ENCODE measurements at regions not wholly inside any gene's neighbourhood (a gene's known extent, or its start where the extent isn't known, plus 50 kb on each side); places are given as distances from the start of the nearest gene placed in this dataset.

DNA sequence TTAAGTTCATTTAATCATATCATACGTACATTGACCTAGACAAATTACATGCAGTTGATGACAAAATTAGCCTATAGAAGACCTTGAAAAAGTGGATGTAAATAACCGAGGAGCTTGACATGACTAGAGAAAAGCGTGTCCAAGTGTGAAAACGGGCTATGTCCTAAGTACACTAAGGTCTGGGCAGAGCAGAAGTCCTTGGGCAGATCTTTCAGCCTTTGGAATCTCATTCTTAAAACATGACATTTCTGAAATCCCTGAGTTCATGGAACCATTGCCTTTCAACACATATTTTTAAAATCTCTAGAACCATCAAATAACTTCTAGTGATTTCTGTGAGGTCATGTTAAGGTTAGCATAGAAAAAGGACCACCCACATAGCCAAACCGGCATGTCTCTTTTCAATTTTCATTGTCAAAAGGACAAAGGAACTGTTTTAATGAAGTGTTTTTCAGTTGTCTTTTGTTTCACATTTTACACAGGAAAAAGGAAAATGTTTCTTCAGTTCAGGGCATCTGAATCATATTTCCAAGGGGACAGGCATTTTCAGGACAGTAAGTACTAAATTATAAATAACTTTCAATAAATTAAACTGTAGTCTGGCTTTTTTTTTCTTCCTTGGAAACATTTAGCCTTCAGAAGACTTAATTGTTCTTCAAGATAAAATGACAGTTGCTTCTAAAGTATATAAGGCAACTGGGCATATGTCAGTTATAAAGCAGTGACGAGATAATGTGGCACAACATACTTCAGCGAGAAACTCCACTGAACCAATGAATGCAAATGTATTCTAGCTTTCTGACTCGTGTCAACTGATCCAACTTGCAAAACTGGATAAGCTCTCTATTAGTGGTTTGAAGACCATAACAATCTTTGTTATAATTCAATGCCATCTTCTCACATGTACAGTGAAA lies 416.8 kb downstream of the NFIB start:
- peaks cover 35% of the 10 kb centered on the region for H3K4me1 ChIP-seq (ENCODE audit: control insufficient read depth, insufficient read depth, low read length)
- H3K27me3 ChIP-seq (ENCODE audit: control insufficient read depth, insufficient read depth, low read length) = no peaks in the 10 kb centered on the region
- H3K27ac ChIP-seq (ENCODE audit: low read depth, low read length) = no peak overlapping the region
- no peak overlapping the region for H3K4me3 ChIP-seq (ENCODE audit: low read depth, low read length)
- no peak overlapping the region for H3K9ac ChIP-seq (ENCODE audit: low read depth, low read length)
- H3K36me3 ChIP-seq (ENCODE audit: control insufficient read depth, insufficient read depth, low read length) = no peaks in the 10 kb centered on the region
- H3K9me3 ChIP-seq (ENCODE audit: control insufficient read depth, insufficient read depth, low read length) = no peaks in the 10 kb centered on the region

- H3K36me3 ChIP-seq (ENCODE audit: control insufficient read depth, insufficient read depth, low read length) = no peaks in the 10 kb centered on the region
- no peak overlapping the region for H3K27ac ChIP-seq (ENCODE audit: low read depth, low read length)
- no peak overlapping the region for H3K4me3 ChIP-seq (ENCODE audit: low read depth, low read length)
- H3K9me3 ChIP-seq (ENCODE audit: control insufficient read depth, insufficient read depth, low read length) = no peaks in the 10 kb centered on the region
- no peak overlapping the region for H3K9ac ChIP-seq (ENCODE audit: low read depth, low read length)
- peaks cover 29% of the 10 kb centered on the region for H3K4me1 ChIP-seq (ENCODE audit: control insufficient read depth, insufficient read depth, low read length)
- H3K27me3 ChIP-seq (ENCODE audit: control insufficient read depth, insufficient read depth, low read length) = no peaks in the 10 kb centered on the region
These were observed 417.9 kb downstream of the NFIB start for GRCh38 chr9:13896047-13896446.

DNA sequence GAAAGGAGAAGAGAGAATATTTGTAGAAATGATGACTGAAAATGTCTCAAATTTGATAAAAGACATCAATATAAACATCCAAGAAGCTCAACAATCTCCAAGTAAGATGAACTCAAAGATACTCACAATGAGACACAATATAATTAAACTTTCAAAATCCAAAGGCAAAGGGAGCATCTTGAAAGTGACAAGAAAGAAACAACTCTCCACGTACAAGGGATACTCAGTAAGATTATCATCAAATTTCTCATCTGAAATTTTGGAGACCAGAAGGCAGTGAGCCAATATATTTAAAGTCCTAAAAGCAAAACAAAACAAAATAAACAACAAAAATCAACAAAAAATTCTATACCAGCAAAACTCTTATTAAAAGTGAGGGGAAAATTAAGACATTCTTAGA lies 428.7 kb downstream of the NFIB start:
- Histone ChIP-seq H3K4me3 (ENCODE audit: low read depth, low read length) (no peak overlapping the region), H3K36me3 (ENCODE audit: control insufficient read depth, insufficient read depth, low read length) (no peaks in the 10 kb centered on the region), H3K4me1 (ENCODE audit: control insufficient read depth, insufficient read depth, low read length) (no peaks in the 10 kb centered on the region), H3K9ac (ENCODE audit: low read depth, low read length) (no peak overlapping the region), H3K27me3 (ENCODE audit: control insufficient read depth, insufficient read depth, low read length) (no peaks in the 10 kb centered on the region), H3K9me3 (ENCODE audit: control insufficient read depth, insufficient read depth, low read length) (no peaks in the 10 kb centered on the region; the same call in 1 of the 2 replicates), H3K27ac (ENCODE audit: low read depth, low read length) (no peak overlapping the region)

DNA sequence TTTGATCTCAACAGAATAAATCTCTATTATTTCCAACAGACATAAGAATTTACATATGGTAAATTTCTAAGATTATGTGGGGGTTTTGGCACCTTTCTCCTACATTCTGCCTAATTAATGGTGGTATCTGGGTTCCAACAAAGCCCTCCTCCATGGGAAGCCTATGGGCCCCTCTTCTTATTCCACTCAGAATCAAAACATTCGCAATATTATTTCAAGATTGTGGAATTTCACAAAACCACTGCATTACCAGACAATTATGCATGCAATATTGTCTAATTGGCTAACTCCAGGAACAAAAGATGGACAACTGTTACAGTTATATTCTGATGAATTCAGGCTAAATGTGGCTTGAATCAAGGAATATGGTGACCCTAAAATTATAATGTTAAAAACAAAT lies 434.0 kb downstream of the NFIB start:
- no peak overlapping the region for H3K9ac ChIP-seq (ENCODE audit: low read depth, low read length)
- no peaks in the 10 kb centered on the region for H3K36me3 ChIP-seq (ENCODE audit: control insufficient read depth, insufficient read depth, low read length)
- H3K9me3 ChIP-seq (ENCODE audit: control insufficient read depth, insufficient read depth, low read length) = no peaks in the 10 kb centered on the region
- H3K4me1 ChIP-seq (ENCODE audit: control insufficient read depth, insufficient read depth, low read length) = no peaks in the 10 kb centered on the region
- no peak overlapping the region for H3K27ac ChIP-seq (ENCODE audit: low read depth, low read length)
- no peak overlapping the region for H3K4me3 ChIP-seq (ENCODE audit: low read depth, low read length)
- no peaks in the 10 kb centered on the region for H3K27me3 ChIP-seq (ENCODE audit: control insufficient read depth, insufficient read depth, low read length)

DNA sequence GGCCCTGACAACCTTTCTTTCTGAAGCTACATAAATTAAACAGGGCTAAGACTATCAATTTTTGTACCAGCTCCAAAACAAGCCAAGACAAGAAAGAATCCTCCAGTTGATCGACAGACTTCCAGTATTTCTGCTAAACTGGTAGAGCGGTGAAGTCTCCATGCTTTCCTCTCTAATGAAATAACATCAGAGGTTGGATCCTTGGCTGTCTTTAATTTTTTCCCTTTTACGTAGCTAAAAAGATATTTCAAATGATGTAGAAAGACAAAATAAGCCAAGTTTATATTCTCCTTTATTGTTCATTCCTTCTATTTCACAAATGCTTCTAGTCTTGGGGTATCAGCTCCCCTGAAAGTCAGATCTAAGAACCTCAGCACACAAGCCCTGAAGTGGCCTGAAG lies 434.9 kb downstream of the NFIB start:
- Histone ChIP-seq H3K4me3 (ENCODE audit: low read depth, low read length) (no peak overlapping the region), H3K9ac (ENCODE audit: low read depth, low read length) (no peak overlapping the region), H3K27ac (ENCODE audit: low read depth, low read length) (no peak overlapping the region), H3K36me3 (ENCODE audit: control insufficient read depth, insufficient read depth, low read length) (no peaks in the 10 kb centered on the region), H3K9me3 (ENCODE audit: control insufficient read depth, insufficient read depth, low read length) (no peaks in the 10 kb centered on the region), H3K27me3 (ENCODE audit: control insufficient read depth, insufficient read depth, low read length) (no peaks in the 10 kb centered on the region), H3K4me1 (ENCODE audit: control insufficient read depth, insufficient read depth, low read length) (no peaks in the 10 kb centered on the region)

DNA sequence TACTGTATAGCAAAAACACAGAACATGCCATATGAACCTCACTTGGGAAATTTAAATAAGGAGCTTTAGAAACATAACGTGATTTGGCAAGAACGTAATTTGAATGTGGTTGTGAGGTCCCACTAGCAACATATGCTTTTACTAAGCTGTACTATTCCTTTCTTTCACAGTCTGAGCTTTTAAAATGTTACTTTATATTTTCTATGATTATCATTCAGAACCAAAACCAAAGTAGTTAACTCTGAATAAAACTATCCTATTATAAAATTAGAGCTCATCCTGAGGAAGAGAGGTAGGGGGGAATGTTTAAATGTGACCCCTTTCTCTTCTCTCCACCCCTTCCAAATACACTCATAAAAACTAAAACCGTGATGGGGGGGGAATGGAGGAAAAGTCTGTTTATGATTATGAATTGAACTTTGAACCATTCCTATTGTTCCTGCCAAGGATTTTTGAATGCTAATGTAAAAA lies 435.7 kb downstream of the NFIB start:
- Histone ChIP-seq H3K27me3 (ENCODE audit: control insufficient read depth, insufficient read depth, low read length) (no peaks in the 10 kb centered on the region), H3K4me3 (ENCODE audit: low read depth, low read length) (no peak overlapping the region), H3K36me3 (ENCODE audit: control insufficient read depth, insufficient read depth, low read length) (no peaks in the 10 kb centered on the region), H3K27ac (ENCODE audit: low read depth, low read length) (no peak overlapping the region), H3K4me1 (ENCODE audit: control insufficient read depth, insufficient read depth, low read length) (no peaks in the 10 kb centered on the region), H3K9ac (ENCODE audit: low read depth, low read length) (no peak overlapping the region), H3K9me3 (ENCODE audit: control insufficient read depth, insufficient read depth, low read length) (no peaks in the 10 kb centered on the region)

GRCh38 chr9:13876741-13877140 lies 437.2 kb downstream of the NFIB start:
- no peaks in the 10 kb centered on the region for H3K9me3 ChIP-seq (ENCODE audit: control insufficient read depth, insufficient read depth, low read length)
- H3K27ac ChIP-seq (ENCODE audit: low read depth, low read length) = no peak overlapping the region
- H3K4me1 ChIP-seq (ENCODE audit: control insufficient read depth, insufficient read depth, low read length) = no peaks in the 10 kb centered on the region
- H3K9ac ChIP-seq (ENCODE audit: low read depth, low read length) = no peak overlapping the region
- H3K4me3 ChIP-seq (ENCODE audit: low read depth, low read length) = no peak overlapping the region
- H3K27me3 ChIP-seq (ENCODE audit: control insufficient read depth, insufficient read depth, low read length) = no peaks in the 10 kb centered on the region
- H3K36me3 ChIP-seq (ENCODE audit: control insufficient read depth, insufficient read depth, low read length) = no peaks in the 10 kb centered on the region

DNA sequence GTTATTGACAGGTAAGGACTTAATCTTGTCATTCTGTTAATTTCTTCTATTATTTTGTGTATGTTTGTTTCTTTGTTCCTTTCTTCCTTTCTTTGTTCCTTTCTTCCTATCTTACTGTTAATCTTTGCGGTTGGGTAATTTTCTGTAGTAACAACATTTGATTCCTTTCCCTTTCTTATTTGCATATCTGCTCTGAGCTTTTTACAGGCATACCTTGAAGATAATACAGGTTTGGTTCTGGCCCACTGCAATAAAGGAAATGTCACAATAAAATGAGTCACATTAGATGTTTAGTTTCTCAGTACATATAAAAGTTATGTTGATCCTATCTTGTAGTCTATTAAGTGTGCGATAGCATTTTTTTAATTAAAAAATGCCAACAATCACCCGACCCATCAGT lies 440.7 kb downstream of the NFIB start:
- Histone ChIP-seq H3K36me3 (ENCODE audit: control insufficient read depth, insufficient read depth, low read length) (no peaks in the 10 kb centered on the region), H3K27me3 (ENCODE audit: control insufficient read depth, insufficient read depth, low read length) (no peaks in the 10 kb centered on the region), H3K9me3 (ENCODE audit: control insufficient read depth, insufficient read depth, low read length) (no peaks in the 10 kb centered on the region), H3K4me3 (ENCODE audit: low read depth, low read length) (no peak overlapping the region), H3K9ac (ENCODE audit: low read depth, low read length) (no peak overlapping the region), H3K4me1 (ENCODE audit: control insufficient read depth, insufficient read depth, low read length) (no peaks in the 10 kb centered on the region), H3K27ac (ENCODE audit: low read depth, low read length) (no peak overlapping the region)

- no peak overlapping the region for H3K9ac ChIP-seq (ENCODE audit: low read depth, low read length)
- no peak overlapping the region for H3K4me3 ChIP-seq (ENCODE audit: low read depth, low read length)
- no peaks in the 10 kb centered on the region for H3K27me3 ChIP-seq (ENCODE audit: control insufficient read depth, insufficient read depth, low read length)
- no peaks in the 10 kb centered on the region for H3K9me3 ChIP-seq (ENCODE audit: control insufficient read depth, insufficient read depth, low read length)
- no peak overlapping the region for H3K27ac ChIP-seq (ENCODE audit: low read depth, low read length)
- H3K4me1 ChIP-seq (ENCODE audit: control insufficient read depth, insufficient read depth, low read length) = no peaks in the 10 kb centered on the region
- H3K36me3 ChIP-seq (ENCODE audit: control insufficient read depth, insufficient read depth, low read length) = no peaks in the 10 kb centered on the region
These were observed 445.6 kb downstream of the NFIB start for GRCh38 chr9:13868336-13868735.

- Histone ChIP-seq H3K27me3 (ENCODE audit: control insufficient read depth, insufficient read depth, low read length) (no peaks in the 10 kb centered on the region), H3K36me3 (ENCODE audit: control insufficient read depth, insufficient read depth, low read length) (no peaks in the 10 kb centered on the region), H3K9ac (ENCODE audit: low read depth, low read length) (no peak overlapping the region), H3K4me3 (ENCODE audit: low read depth, low read length) (no peak overlapping the region), H3K4me1 (ENCODE audit: control insufficient read depth, insufficient read depth, low read length) (peaks cover 9% of the 10 kb centered on the region), H3K9me3 (ENCODE audit: control insufficient read depth, insufficient read depth, low read length) (no peaks in the 10 kb centered on the region), H3K27ac (ENCODE audit: low read depth, low read length) (no peak overlapping the region)
These were observed 448.1 kb downstream of the NFIB start for GRCh38 chr9:13865869-13866268.

GRCh38 chr9:13863112-13863511 lies 450.8 kb downstream of the NFIB start:
- no peak overlapping the region for H3K4me3 ChIP-seq (ENCODE audit: low read depth, low read length)
- peaks cover 34% of the 10 kb centered on the region for H3K4me1 ChIP-seq (ENCODE audit: control insufficient read depth, insufficient read depth, low read length)
- no peaks in the 10 kb centered on the region for H3K27me3 ChIP-seq (ENCODE audit: control insufficient read depth, insufficient read depth, low read length)
- H3K9me3 ChIP-seq (ENCODE audit: control insufficient read depth, insufficient read depth, low read length) = no peaks in the 10 kb centered on the region
- no peak overlapping the region for H3K9ac ChIP-seq (ENCODE audit: low read depth, low read length)
- no peaks in the 10 kb centered on the region for H3K36me3 ChIP-seq (ENCODE audit: control insufficient read depth, insufficient read depth, low read length)
- no peak overlapping the region for H3K27ac ChIP-seq (ENCODE audit: low read depth, low read length)

Measured in HUES48 (cell line).